H54 (cell line): ENCODE measurements at regions not wholly inside any gene's neighbourhood (a gene's known extent, or its start where the extent isn't known, plus 50 kb on each side); places are given as distances from the start of the nearest gene placed in this dataset.

ENCODE experiments used
- DNase-seq: peaks from one replicate; pipeline ENCODE4 v3.0.0; 2011; ENCODE audit warnings: low spot score, mixed read lengths; ENCODE audit not compliant: insufficient read length
- FAIRE-seq: peaks from 3 replicates; lab custom pipeline; 2011; peaks lifted over from hg19 to GRCh38; lab: Jason Lieb, UNC
- POLR2A ChIP-seq: IDR thresholded peaks from 2 replicates; pipeline ENCODE4 v1.6.1; 2011; ENCODE audit warnings: low read depth, mild to moderate bottlenecking, low read length

- DNase-seq (no peak), FAIRE-seq (no peak)
- no peak for TF ChIP-seq POLR2A
These were observed 171.2 kb upstream of the PPP2R2B start for GRCh38 chr5:147049764-147050163.

DNA sequence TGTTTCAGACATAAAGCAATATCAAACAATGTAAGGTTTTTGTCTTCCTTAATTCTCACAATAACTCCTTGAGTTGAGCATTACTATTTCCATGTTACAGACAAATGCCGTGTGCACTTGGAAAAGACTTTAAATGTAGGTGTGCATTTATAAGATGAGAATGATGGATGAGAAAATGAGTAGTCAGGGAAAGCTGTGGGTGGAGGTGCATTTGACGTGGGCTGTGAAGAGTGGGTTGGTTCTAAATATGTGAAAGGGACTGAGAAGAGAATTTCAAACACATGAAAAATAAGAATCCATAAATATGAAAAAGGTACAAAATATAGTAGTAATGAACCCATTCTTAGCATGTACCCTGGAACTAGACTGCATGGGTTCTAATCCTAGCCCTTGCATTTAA lies 171.6 kb upstream of the PPP2R2B start:
- DNase-seq (no peak), FAIRE-seq (no peak)
- no peak for TF ChIP-seq POLR2A

- DNase-seq, result peak; percentile 19
- no peak for TF ChIP-seq POLR2A
- peak; percentile 55 for FAIRE-seq
These were observed 172.6 kb upstream of the PPP2R2B start for GRCh38 chr5:147051193-147051592.

- DNase-seq, result no peak
- TF ChIP-seq POLR2A, result no peak
- FAIRE-seq, result no peak
These were observed 174.0 kb upstream of the PPP2R2B start for GRCh38 chr5:147052519-147052918.

GRCh38 chr5:147055089-147055826 lies 176.7 kb upstream of the PPP2R2B start:
- no peak for DNase-seq
- no peak for FAIRE-seq
- no peak for TF ChIP-seq POLR2A

DNA sequence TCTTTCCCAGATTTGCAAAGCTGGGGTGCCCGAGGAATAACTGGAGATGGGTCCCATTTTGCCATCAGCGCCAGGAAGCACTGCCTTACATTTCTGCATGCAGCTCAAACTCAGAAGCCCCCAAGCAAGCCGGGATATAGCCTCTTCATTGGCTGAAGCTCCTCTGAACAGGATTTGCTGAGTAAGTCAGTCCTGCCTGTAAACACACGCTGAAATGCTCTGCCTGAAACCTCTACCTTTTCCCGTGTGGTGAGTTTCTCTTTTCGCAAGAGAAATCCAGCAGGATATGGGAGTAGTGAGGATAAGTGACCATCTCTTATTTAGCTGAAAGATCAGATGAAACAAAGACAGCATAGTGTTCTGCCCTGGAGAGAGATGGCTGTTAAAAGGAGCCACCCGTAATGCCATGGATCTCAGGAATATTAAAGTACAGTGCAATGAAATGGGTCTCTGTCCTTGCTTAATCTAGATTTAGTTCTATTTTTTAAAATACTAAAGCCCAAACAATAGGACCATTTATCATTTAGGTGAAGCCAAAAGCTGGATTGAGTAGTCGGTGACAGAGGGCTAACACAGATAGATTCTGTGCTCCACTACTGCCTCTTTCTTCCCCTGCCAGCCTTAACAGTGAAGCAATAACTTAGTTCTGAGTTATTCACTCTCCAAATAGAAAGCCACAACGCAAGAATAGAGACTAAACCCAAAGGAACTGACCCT lies 177.5 kb upstream of the PPP2R2B start:
- FAIRE-seq (no peak), DNase-seq (no peak)
- TF ChIP-seq POLR2A, result no peak

DNA sequence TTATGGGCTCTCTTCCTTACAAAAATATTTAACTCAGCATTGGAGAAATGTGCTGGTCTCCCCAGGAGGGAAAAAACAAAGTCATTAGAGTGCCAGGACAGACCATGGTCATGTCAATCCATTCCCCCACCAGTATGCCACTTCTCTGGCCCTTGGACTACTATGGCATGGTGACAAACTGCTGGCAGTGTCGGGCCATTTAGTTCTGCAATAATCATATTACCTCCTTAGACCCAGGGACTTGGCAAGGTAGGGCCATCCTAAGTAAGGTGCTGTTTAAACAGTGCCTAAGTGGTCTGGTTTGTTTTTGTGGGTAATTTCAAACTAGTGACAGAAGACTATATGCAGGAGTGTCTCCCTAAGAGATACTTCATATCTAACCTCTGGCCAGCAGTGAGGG lies 177.8 kb upstream of the STK32A start:
- DNase-seq, result no peak
- no peak for TF ChIP-seq POLR2A
- FAIRE-seq, result no peak

- no peak for DNase-seq
- TF ChIP-seq POLR2A, result no peak
- no peak for FAIRE-seq
These were observed 173.4 kb upstream of the STK32A start for GRCh38 chr5:147061431-147061830.

- FAIRE-seq (no peak), DNase-seq (no peak)
- TF ChIP-seq POLR2A, result no peak
These were observed 172.4 kb upstream of the STK32A start for GRCh38 chr5:147062427-147062826.

GRCh38 chr5:147063943-147064342 lies 170.9 kb upstream of the STK32A start:
- no peak for TF ChIP-seq POLR2A
- DNase-seq, result no peak
- no peak for FAIRE-seq

GRCh38 chr5:147065071-147065470 lies 169.8 kb upstream of the STK32A start:
- DNase-seq, result no peak
- FAIRE-seq, result no peak
- no peak for TF ChIP-seq POLR2A

DNA sequence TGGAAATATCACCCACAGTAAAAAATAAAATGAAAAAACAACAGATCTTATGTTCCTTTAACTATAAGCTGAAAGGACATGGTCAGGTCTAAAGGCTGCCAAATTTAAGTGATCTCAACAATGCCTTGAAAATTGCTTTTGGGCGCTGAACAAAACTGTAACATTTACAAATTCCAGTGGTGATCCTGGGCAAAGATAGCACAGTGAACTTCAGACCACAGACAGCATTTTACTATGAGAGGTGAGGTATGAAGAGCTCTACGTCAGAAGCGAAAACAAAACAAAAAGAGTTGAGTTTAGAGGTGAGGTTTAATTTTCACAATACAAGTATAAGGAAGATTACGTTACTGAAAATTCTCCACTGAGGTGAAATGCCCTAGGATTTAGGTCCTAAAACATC lies 165.8 kb upstream of the STK32A start:
- DNase-seq, result no peak
- no peak for FAIRE-seq
- no peak for TF ChIP-seq POLR2A

DNA sequence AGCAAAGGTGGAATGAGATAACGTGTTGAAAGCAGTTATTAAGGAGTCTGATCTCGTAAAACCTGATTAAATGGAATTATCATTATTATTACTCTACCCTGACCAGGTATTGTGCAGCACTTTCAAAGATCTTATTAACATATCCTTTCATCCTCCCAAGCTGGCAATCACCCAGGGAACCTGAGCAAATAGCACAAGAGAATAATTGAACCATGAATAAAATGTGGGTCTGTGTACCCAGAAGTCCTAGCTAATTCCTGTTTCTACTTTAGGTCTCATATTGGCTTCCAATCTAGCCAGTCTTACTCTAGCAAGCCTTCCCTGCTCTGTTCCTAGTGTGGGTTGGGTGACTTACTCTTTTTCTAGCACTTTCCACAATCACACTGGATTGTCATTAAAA lies 162.2 kb upstream of the STK32A start:
- FAIRE-seq, result no peak
- no peak for DNase-seq
- no peak for TF ChIP-seq POLR2A

DNA sequence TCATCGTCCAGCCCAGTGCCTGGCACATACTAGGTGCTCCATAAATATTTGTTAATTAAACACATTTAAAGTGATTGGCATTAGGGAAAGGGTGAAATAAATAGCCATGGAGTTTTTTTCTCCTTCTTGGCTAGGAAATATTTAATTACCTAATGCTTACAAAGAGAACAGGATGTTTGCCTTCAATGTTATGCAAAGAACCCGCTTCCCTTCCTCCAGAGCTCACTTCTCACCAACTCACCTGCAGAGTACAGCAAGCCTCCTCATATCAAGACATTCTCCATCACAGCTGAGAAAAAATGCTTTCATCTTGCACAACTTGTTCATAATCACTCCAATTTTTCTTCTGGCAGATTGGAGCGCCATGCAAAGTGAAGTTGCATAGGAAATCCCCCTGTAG lies 161.7 kb upstream of the STK32A start:
- FAIRE-seq (no peak), DNase-seq (no peak)
- TF ChIP-seq POLR2A, result no peak

GRCh38 chr5:147075187-147075586 lies 159.6 kb upstream of the STK32A start:
- TF ChIP-seq POLR2A, result no peak
- FAIRE-seq (no peak), DNase-seq (no peak)
